Loucy (cell line): ENCODE measurements at regions not wholly inside any gene's neighbourhood (a gene's known extent, or its start where the extent isn't known, plus 50 kb on each side); places are given as distances from the start of the nearest gene placed in this dataset.
"Not testable (repeated sequence)": the region's sequence is repeated elsewhere in the genome, so short reads cannot be mapped to it uniquely, and the experiment has no call there.

ENCODE experiments used
- H2AFZ ChIP-seq: fragments of 200-600 bp; sonication (generic); 2 replicates; pipeline ENCODE4 v1.6.0; 2016; ENCODE audit warnings: antibody characterized with exemption, mild to moderate bottlenecking, low read length, moderate library complexity
- H3F3A ChIP-seq: fragments of 200-600 bp; 2 replicates; pipeline ENCODE4 v1.6.0; 2016; ENCODE audit warnings: antibody characterized with exemption, low read depth, mild to moderate bottlenecking
- H3K27me3 ChIP-seq: fragments of 200-600 bp; sonication (generic); 2 replicates; pipeline ENCODE4 v1.6.1; 2014; ENCODE audit warnings: low read length, mild to moderate bottlenecking; ENCODE audit not compliant: insufficient read depth, poor library complexity, severe bottlenecking
- H3K36me3 ChIP-seq: fragments of 200-600 bp; sonication (generic); 2 replicates; pipeline ENCODE4 v1.6.1; 2016; ENCODE audit warnings: low read length; ENCODE audit not compliant: insufficient read depth
- H3K4me1 ChIP-seq: fragments of 200-600 bp; sonication (generic); 2 replicates; pipeline ENCODE4 v1.5.1; 2014; ENCODE audit warnings: low read length, mild to moderate bottlenecking; ENCODE audit not compliant: insufficient read depth, poor library complexity, severe bottlenecking
- H3K4me2 ChIP-seq: fragments of 200-600 bp; sonication (generic); 2 replicates; pipeline ENCODE4 v1.6.0; 2014; ENCODE audit warnings: antibody characterized with exemption, low read length, low read depth, mild to moderate bottlenecking; ENCODE audit not compliant: poor library complexity, severe bottlenecking
- H3K4me3 ChIP-seq: fragments of 200-600 bp; sonication (generic); 2 replicates; pipeline ENCODE4 v1.5.1; 2014; ENCODE audit warnings: low read length, mild to moderate bottlenecking, mixed read lengths; ENCODE audit not compliant: poor library complexity, severe bottlenecking
- H3K79me2 ChIP-seq: fragments of 200-600 bp; sonication (generic); 2 replicates; pipeline ENCODE4 v1.6.1; 2014; ENCODE audit warnings: low read length; ENCODE audit not compliant: insufficient read depth
- H3K9ac ChIP-seq: fragments of 200-600 bp; sonication (generic); 2 replicates; pipeline ENCODE4 v1.6.0; 2014; ENCODE audit warnings: mild to moderate bottlenecking, low read depth, low read length, moderate library complexity; ENCODE audit not compliant: poor library complexity, severe bottlenecking
- H3K9me2 ChIP-seq: fragments of 200-600 bp; sonication (generic); replicated peaks from 2 replicates; pipeline ENCODE4 v1.6.1; 2016; ENCODE audit warnings: low read depth, low read length, mixed read lengths
- H3K9me3 ChIP-seq: fragments of 200-600 bp; sonication (generic); 2 replicates; pipeline ENCODE4 v1.6.1; 2014; ENCODE audit warnings: mild to moderate bottlenecking, antibody characterized with exemption, low read length, low read depth; ENCODE audit not compliant: insufficient read depth
- H4K20me1 ChIP-seq: fragments of 200-600 bp; sonication (generic); 2 replicates; pipeline ENCODE4 v1.6.0; 2014; ENCODE audit warnings: antibody characterized with exemption, low read length, mild to moderate bottlenecking; ENCODE audit not compliant: insufficient read depth, poor library complexity, severe bottlenecking
- CTCF ChIP-seq: fragments of 200-600 bp; sonication (generic); conservative IDR thresholded peaks from 2 replicates; pipeline ENCODE4 v1.5.1; 2014; ENCODE audit warnings: mild to moderate bottlenecking, antibody characterized with exemption, low read length
- EZH2phosphoT487 ChIP-seq: fragments of 200-600 bp; IDR thresholded peaks from 2 replicates; pipeline ENCODE4 v1.6.1; 2018; ENCODE audit warnings: antibody characterized with exemption, mild to moderate bottlenecking, moderate library complexity, borderline replicate concordance

GRCh38 chr17:68161644-68162428, 86.0 kb upstream of the AMZ2 start:
- no peak overlapping the region for H3K4me3 ChIP-seq
- no peak for TF ChIP-seq CTCF
- no peak for TF ChIP-seq EZH2phosphoT487
- H4K20me1 ChIP-seq, result no peaks in the 10 kb centered on the region
- H3K27me3 ChIP-seq, result no peaks in the 10 kb centered on the region
- no peak overlapping the region for H3K9ac ChIP-seq
- H3K9me3 ChIP-seq, result no peaks in the 10 kb centered on the region
- no peaks in the 10 kb centered on the region for H3K9me2 ChIP-seq
- no peak overlapping the region; the same call in 1 of the 2 replicates for H2AFZ ChIP-seq
- H3K36me3 ChIP-seq, result no peaks in the 10 kb centered on the region
- H3K79me2 ChIP-seq, result no peaks in the 10 kb centered on the region
- no peak overlapping the region for H3K4me2 ChIP-seq
- H3K4me1 ChIP-seq, result peaks cover 7% of the 10 kb centered on the region
- H3F3A ChIP-seq, result no peaks in the 10 kb centered on the region

- not testable (repeated sequence) for H3K9me2 ChIP-seq, H3K9ac ChIP-seq, H3K27me3 ChIP-seq, H3K9me3 ChIP-seq, H3K4me3 ChIP-seq, H4K20me1 ChIP-seq, H2AFZ ChIP-seq, H3K79me2 ChIP-seq, H3K36me3 ChIP-seq, H3F3A ChIP-seq
- Histone ChIP-seq H3K4me1 (peaks cover 16% of the 10 kb centered on the region), H3K4me2 (peak overlapping the region; percentile 5)
Observed at GRCh38 chr17:68168273-68169164, 79.3 kb upstream of the AMZ2 start.

- H3K36me3 ChIP-seq, H4K20me1 ChIP-seq, H3K9me3 ChIP-seq, H3K4me2 ChIP-seq, H3K27me3 ChIP-seq, H3K9ac ChIP-seq, H3F3A ChIP-seq, H3K9me2 ChIP-seq, H3K79me2 ChIP-seq, H3K4me3 ChIP-seq, H2AFZ ChIP-seq: not testable (repeated sequence)
- peaks cover 16% of the 10 kb centered on the region for H3K4me1 ChIP-seq
Observed at GRCh38 chr17:68169165-68169821, 78.5 kb upstream of the AMZ2 start.

GRCh38 chr17:68169840-68170239, 78.0 kb upstream of the AMZ2 start:
- Histone ChIP-seq H3K9ac (no peak overlapping the region), H3K4me1 (peaks cover 16% of the 10 kb centered on the region), H3K9me2 (no peaks in the 10 kb centered on the region), H3K27me3 (no peaks in the 10 kb centered on the region), H3K4me3 (no peak overlapping the region), H3K79me2 (no peaks in the 10 kb centered on the region), H2AFZ (no peak overlapping the region), H4K20me1 (no peaks in the 10 kb centered on the region), H3K36me3 (no peaks in the 10 kb centered on the region), H3K4me2 (no peak overlapping the region), H3K9me3 (no peaks in the 10 kb centered on the region), H3F3A (no peaks in the 10 kb centered on the region)
- TF ChIP-seq CTCF, result no peak
- no peak for TF ChIP-seq EZH2phosphoT487
